LNCaP clone FGC (cell line): ENCODE measurements at regions not wholly inside any gene's neighbourhood (a gene's known extent, or its start where the extent isn't known, plus 50 kb on each side); places are given as distances from the start of the nearest gene placed in this dataset.

Experiments used
- DNase-seq: peaks from one replicate; pipeline ENCODE4 v3.0.0-alpha.2; 2011; ENCODE audit warnings: low read depth
- H3K4me3 ChIP-seq: 2 replicates; pipeline ENCODE4 v1.5.1; 2011; ENCODE audit warnings: mild to moderate bottlenecking, low read depth, low read length, control low read depth
- TF ChIP-seq, protein P1 (sequence below): IDR thresholded peaks from 2 replicates; pipeline ENCODE4 v1.5.1; 2012; ENCODE audit warnings: mild to moderate bottlenecking; ENCODE audit not compliant: control insufficient read depth, insufficient read depth; ENCODE audit errors: extremely low read depth

DNA sequence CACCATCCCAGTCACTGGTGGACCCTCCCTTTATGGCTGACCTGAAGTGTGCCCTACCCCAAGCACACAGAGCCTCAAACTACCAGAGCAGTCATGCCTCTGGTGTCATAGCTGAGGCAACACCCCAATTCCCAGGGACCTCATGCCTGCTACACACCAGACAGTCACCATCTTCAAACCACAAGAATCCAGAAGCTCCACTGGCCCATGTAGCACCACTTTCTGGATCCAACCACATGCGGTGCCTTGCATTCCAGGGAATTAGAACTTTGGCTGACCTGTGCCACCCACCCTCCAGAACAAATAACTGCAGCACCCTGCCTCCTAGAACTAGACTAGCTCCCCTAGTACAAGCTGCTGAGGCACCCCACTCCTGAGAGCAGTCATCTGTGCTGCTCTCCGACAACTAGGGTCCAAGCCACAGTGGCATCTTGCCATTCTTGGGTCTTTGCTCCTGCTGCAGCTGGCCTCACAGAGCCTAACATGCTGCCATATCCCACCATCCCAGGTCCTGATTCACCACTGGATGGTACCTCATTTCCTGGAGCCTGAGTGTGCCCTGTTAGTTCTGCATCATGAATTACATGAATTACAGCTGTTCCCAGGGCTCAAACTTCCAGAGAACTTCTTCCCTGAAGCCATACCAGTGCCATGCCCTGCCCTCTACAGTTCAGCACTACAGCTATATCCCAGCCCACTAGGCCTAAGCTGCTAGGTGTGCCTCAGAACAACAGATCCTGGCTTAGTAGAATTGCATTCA, 243.8 kb upstream of the CHST9 start:
- DNase-seq = no peak

DNA sequence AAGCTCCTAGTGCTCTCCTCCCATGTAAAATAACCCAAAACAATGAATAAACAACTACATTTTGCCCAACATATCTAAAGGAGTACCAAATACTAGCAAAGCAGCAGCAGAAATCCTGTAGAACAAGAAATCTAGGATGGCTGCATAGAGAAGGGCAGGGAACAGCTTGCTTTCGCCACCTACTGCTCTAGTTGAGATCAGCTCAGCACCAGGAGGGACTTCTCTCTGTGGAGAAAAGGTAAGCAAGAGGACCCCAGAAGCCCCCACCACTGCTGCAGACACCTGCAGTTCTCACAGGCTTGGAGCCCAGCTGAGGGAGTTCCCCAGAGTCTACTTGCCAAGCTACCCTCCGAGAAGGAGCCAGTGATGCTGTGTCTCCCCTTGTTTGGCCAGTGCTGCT, 243.0 kb upstream of the CHST9 start:
- TF ChIP-seq, protein P1, sequence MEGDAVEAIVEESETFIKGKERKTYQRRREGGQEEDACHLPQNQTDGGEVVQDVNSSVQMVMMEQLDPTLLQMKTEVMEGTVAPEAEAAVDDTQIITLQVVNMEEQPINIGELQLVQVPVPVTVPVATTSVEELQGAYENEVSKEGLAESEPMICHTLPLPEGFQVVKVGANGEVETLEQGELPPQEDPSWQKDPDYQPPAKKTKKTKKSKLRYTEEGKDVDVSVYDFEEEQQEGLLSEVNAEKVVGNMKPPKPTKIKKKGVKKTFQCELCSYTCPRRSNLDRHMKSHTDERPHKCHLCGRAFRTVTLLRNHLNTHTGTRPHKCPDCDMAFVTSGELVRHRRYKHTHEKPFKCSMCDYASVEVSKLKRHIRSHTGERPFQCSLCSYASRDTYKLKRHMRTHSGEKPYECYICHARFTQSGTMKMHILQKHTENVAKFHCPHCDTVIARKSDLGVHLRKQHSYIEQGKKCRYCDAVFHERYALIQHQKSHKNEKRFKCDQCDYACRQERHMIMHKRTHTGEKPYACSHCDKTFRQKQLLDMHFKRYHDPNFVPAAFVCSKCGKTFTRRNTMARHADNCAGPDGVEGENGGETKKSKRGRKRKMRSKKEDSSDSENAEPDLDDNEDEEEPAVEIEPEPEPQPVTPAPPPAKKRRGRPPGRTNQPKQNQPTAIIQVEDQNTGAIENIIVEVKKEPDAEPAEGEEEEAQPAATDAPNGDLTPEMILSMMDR = no peak
- no peak for DNase-seq

More for the DNA sequence above, 243.8 kb upstream of the CHST9 start:
- TF ChIP-seq, protein P1 = no peak
- H3K4me3 ChIP-seq = no peak overlapping the region

DNA sequence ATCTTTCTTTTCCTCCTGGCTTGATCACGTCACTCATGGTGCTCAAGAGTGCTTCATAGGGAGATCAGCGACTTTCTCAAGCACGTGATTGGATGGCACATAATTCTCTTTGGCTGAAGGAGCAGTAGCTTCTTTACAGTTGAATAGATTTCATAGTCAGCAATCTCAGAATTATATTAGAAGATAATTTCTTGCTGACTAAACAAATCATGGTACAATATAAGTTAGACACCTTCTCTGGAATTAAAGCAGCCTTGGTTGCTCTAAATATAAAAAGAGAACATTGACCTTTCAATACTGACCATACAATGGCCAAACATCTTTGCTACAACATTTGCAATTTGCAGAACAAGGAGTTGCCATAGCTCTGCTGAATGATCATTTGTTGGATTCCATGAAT, 238.5 kb upstream of the CHST9 start:
- DNase-seq = no peak
- H3K4me3 ChIP-seq = no peak overlapping the region
- TF ChIP-seq, protein P1 = no peak

More for the DNA sequence above, 243.0 kb upstream of the CHST9 start:
- H3K4me3 ChIP-seq = no peak overlapping the region

DNA sequence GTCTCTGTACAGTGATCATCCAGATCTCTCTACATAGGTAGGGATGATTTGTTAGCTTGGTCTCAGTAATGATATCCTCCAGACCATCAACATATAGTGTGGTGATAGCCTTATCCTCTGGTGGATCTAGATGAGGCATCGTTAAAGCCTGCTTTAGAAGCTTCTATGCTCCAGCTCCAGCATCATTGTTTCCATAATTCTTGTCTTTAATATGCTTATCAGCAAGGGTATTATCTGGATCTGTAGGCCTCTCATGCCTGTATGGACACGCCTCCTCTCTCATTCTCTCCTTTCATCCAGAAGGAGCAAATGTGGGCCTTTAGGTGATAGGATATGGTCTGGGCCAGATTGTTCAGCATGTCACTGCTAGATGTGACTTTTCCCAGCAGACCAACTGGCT, 234.5 kb upstream of the CHST9 start:
- DNase-seq = no peak
- H3K4me3 ChIP-seq = no peak overlapping the region
- TF ChIP-seq, protein P1 = no peak

DNA sequence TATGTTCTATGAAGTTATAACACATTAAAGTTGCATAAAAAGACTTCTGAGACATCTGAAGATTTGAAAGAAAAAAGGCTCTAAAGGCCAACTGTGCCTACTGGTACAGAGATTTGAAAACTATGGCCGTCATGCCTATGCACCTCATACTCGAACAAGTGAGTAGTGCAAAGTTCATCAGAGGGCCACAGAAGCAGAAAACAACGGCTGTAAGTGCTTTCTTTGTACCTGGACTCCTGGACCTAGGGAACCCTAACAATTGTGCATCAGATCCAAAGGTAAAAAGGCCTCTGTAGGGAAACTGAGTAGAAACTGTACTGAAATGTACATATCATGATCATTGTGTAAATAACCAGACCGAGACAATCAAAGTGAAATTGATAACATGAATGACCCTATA, 230.4 kb upstream of the CHST9 start:
- TF ChIP-seq, protein P1 = no peak
- H3K4me3 ChIP-seq = no peak overlapping the region
- DNase-seq = no peak

DNA sequence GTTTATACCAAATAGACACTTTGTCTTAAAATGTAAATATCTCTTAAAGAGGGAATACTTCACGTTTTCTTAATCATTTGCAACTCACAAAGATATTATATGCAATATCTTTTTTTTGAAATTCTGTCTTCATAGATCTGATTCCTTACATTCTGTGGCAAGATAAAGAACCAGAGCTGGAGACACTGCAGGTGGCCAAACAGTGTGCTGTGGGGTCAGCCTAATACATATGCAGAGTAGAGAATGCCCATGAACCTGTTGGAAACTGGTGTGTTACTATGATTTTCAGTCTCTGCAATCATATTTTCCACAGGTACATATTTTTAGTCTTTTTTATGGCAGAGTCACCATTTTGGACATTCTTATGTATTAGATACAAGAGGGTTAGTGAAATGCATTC, 229.6 kb upstream of the CHST9 start:
- no peak overlapping the region for H3K4me3 ChIP-seq
- DNase-seq = no peak
- TF ChIP-seq, protein P1 = no peak
